ENCODE measurements at regions not wholly inside any gene's neighbourhood (a gene's known extent, or its start where the extent isn't known, plus 50 kb on each side); places are given as distances from the start of the nearest gene placed in this dataset.
A peak's percentile ranks its signal among the peaks of the same experiment; 100 is the strongest.
"Not testable (repeated sequence)": the region's sequence is repeated elsewhere in the genome, so short reads cannot be mapped to it uniquely, and the experiment has no call there.

GRCh38 chrX:101823236-101823635 is 108.6 kb downstream of the ZMAT1 start:
- no peaks in the 10 kb centered on the region for H3K36me3 Mint-ChIP-seq
- Histone ChIP-seq H3K4me1 (ENCODE audit: insufficient read depth, low read length) (no peaks in the 10 kb centered on the region), H3K27me3 (ENCODE audit: insufficient read depth, low read length) (no peaks in the 10 kb centered on the region), H3K9me3 (ENCODE audit: control insufficient read depth in 1 of 2, low read length in 2 of 2) (no peaks in the 10 kb centered on the region), H3K36me3 (ENCODE audit: insufficient read depth, low read length) (no peaks in the 10 kb centered on the region), H3K27ac (ENCODE audit: low read depth, low read length) (no peak overlapping the region), H3K4me3 (ENCODE audit: low read length in 2 of 2) (no peak overlapping the region)
- CTCF ChIA-PET (ENCODE audit: partially characterized antibody), result no interaction called here
- intact Hi-C loops (cut with micrococcal nuclease), result no loop called here
- DNase-seq, result no peak
- peaks cover 0 to 8% of the 10 kb centered on the region in 2 donors for H3K27me3 Mint-ChIP-seq
- H3K27ac Mint-ChIP-seq, result peak overlapping the region in 1 of 7 donors; percentile 29
- H3K4me3 Mint-ChIP-seq, result no peak overlapping the region
- peaks cover 0 to 9% (median under 1%) of the 10 kb centered on the region in 8 donors for H3K9me3 Mint-ChIP-seq
- POLR2A ChIA-PET (ENCODE audit: partially characterized antibody), result no interaction called here
- H3K4me1 Mint-ChIP-seq, result no peaks in the 10 kb centered on the region

GRCh38 chrX:101817739-101818138 is 114.1 kb downstream of the ZMAT1 start:
- intact Hi-C loops (cut with micrococcal nuclease), result not testable (repeated sequence)

GRCh38 chrX:101813200-101813599 is 118.6 kb downstream of the ZMAT1 start:
- ChIA-PET POLR2A (ENCODE audit: partially characterized antibody) (no interaction called here), CTCF (ENCODE audit: partially characterized antibody) (no interaction called here)
- Histone ChIP-seq H3K36me3 (ENCODE audit: insufficient read depth, low read length) (no peaks in the 10 kb centered on the region), H3K4me1 (ENCODE audit: insufficient read depth, low read length) (no peaks in the 10 kb centered on the region), H3K27me3 (ENCODE audit: insufficient read depth, low read length) (no peaks in the 10 kb centered on the region), H3K9me3 (ENCODE audit: control insufficient read depth in 1 of 2, low read length in 2 of 2) (no peaks in the 10 kb centered on the region), H3K4me3 (ENCODE audit: low read length in 2 of 2) (no peak overlapping the region), H3K27ac (ENCODE audit: low read depth, low read length) (no peak overlapping the region)
- H3K4me3 Mint-ChIP-seq, result no peak overlapping the region
- intact Hi-C loops (cut with micrococcal nuclease), result no loop called here
- H3K36me3 Mint-ChIP-seq, result no peaks in the 10 kb centered on the region
- H3K9me3 Mint-ChIP-seq, result peaks cover 0 to 9% (median 2%) of the 10 kb centered on the region in 8 donors
- H3K4me1 Mint-ChIP-seq, result no peaks in the 10 kb centered on the region
- no peak for DNase-seq
- peaks cover 1 to 2% of the 10 kb centered on the region in 2 donors for H3K27me3 Mint-ChIP-seq
- H3K27ac Mint-ChIP-seq, result no peak overlapping the region

More at GRCh38 chrX:101817739-101818138, 114.1 kb downstream of the ZMAT1 start:
- H3K4me1 ChIP-seq (ENCODE audit: insufficient read depth, low read length); CTCF ChIA-PET (ENCODE audit: partially characterized antibody); H3K4me1 Mint-ChIP-seq; H3K36me3 ChIP-seq (ENCODE audit: insufficient read depth, low read length); POLR2A ChIA-PET (ENCODE audit: partially characterized antibody); H3K9me3 ChIP-seq (ENCODE audit: control insufficient read depth in 1 of 2, low read length in 2 of 2); H3K27ac ChIP-seq (ENCODE audit: low read depth, low read length); H3K4me3 Mint-ChIP-seq; H3K36me3 Mint-ChIP-seq; H3K4me3 ChIP-seq (ENCODE audit: low read length in 2 of 2); H3K27me3 ChIP-seq (ENCODE audit: insufficient read depth, low read length); DNase-seq; H3K27ac Mint-ChIP-seq; H3K27me3 Mint-ChIP-seq: not testable (repeated sequence)
- H3K9me3 Mint-ChIP-seq, result peaks cover 0 to 18% (median 5%) of the 10 kb centered on the region in 8 donors

DNA sequence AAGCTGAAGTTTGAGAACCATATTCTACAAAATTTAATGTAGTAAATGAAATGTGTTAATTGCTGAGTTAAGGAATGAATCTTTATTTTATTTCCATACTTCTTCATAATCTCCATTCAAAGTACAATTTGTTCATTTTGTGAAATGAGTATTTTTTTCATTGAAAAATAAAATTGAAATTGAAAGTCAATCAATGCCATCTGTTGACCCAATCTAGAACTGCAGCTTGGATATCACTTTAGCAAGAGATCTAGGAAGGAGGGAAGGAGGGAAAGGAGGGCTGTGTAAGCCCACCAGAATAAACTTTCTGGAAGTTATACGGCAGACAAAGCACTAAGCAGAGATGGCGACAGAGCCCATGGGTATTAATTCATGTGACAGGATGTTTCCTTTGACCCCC is 128.4 kb downstream of the ZMAT1 start:
- DNase-seq, result peak in 2 of 5 donors; percentile 4 to 10
- Histone ChIP-seq H3K4me3 (ENCODE audit: low read length in 2 of 2) (no peak overlapping the region), H3K4me1 (ENCODE audit: insufficient read depth, low read length) (no peaks in the 10 kb centered on the region), H3K27ac (ENCODE audit: low read depth, low read length) (no peak overlapping the region), H3K36me3 (ENCODE audit: insufficient read depth, low read length) (no peaks in the 10 kb centered on the region), H3K27me3 (ENCODE audit: insufficient read depth, low read length) (no peaks in the 10 kb centered on the region), H3K9me3 (ENCODE audit: control insufficient read depth in 1 of 2, low read length in 2 of 2) (no peaks in the 10 kb centered on the region)
- Mint-ChIP-seq H3K4me3 (no peak overlapping the region), H3K36me3 (no peaks in the 10 kb centered on the region), H3K27ac (no peak overlapping the region), H3K9me3 (peaks cover 0 to 2% (median 0%) of the 10 kb centered on the region in 8 donors), H3K4me1 (peaks cover 1 to 9% (median 6%) of the 10 kb centered on the region in 4 donors), H3K27me3 (no peaks in the 10 kb centered on the region)
- ChIA-PET POLR2A (ENCODE audit: partially characterized antibody) (no interaction called here), CTCF (ENCODE audit: partially characterized antibody) (interaction anchor here (1.9 kb wide), 1 partner anchor 197 kb away, joined by 5 read pairs; no protein-coding TSS in a partner anchor)
- intact Hi-C loops (cut with micrococcal nuclease), result loop anchor here (1.0 kb wide), 1 partner anchor 388 kb away; no protein-coding TSS in a partner anchor

- H3K4me3 Mint-ChIP-seq, result peak overlapping the region in 5 of 8 donors; percentile 2 to 69 (median 65)
- Histone ChIP-seq H3K4me3 (ENCODE audit: low read length in 2 of 2) (no peak overlapping the region), H3K9me3 (ENCODE audit: control insufficient read depth in 1 of 2, low read length in 2 of 2) (no peaks in the 10 kb centered on the region), H3K36me3 (ENCODE audit: insufficient read depth, low read length) (no peaks in the 10 kb centered on the region), H3K4me1 (ENCODE audit: insufficient read depth, low read length) (no peaks in the 10 kb centered on the region), H3K27ac (ENCODE audit: low read depth, low read length) (no peak overlapping the region), H3K27me3 (ENCODE audit: insufficient read depth, low read length) (no peaks in the 10 kb centered on the region)
- H3K9me3 Mint-ChIP-seq, result no peaks in the 10 kb centered on the region
- H3K4me1 Mint-ChIP-seq, result peaks cover 1 to 9% (median 6%) of the 10 kb centered on the region in 4 donors
- intact Hi-C loops (cut with micrococcal nuclease), result loop anchor here (1.0 to 5.0 kb wide), 3 partner anchors 131 to 384 kb away; no protein-coding TSS in a partner anchor
- ChIA-PET CTCF (ENCODE audit: partially characterized antibody) (interaction anchor here (0.7 to 1.0 kb wide), 2 partner anchors 202 to 382 kb away, joined by 3 to 6 read pairs; no protein-coding TSS in a partner anchor), POLR2A (ENCODE audit: partially characterized antibody) (no interaction called here)
- peak overlapping the region in 3 of 7 donors; percentile 35 to 54 (median 49) for H3K27ac Mint-ChIP-seq
- peaks cover 0 to 2% of the 10 kb centered on the region in 2 donors for H3K27me3 Mint-ChIP-seq
- H3K36me3 Mint-ChIP-seq, result no peaks in the 10 kb centered on the region
- DNase-seq, result peak; percentile 78 to 87 (median 82)
Measured at GRCh38 chrX:101799387-101799786, 132.4 kb downstream of the ZMAT1 start.

- no peaks in the 10 kb centered on the region for H3K36me3 ChIP-seq (ENCODE audit: insufficient read depth, low read length)
- intact Hi-C loops (cut with micrococcal nuclease), result no loop called here
- no peaks in the 10 kb centered on the region for H3K4me1 ChIP-seq (ENCODE audit: insufficient read depth, low read length)
- H3K9me3 ChIP-seq (ENCODE audit: control insufficient read depth in 1 of 2, low read length in 2 of 2), result no peaks in the 10 kb centered on the region
- peaks cover 0 to 7% of the 10 kb centered on the region in 2 donors for H3K27me3 Mint-ChIP-seq
- H3K4me3 Mint-ChIP-seq, result no peak overlapping the region
- H3K9me3 Mint-ChIP-seq, result peaks cover 0 to 1% (median 0%) of the 10 kb centered on the region in 8 donors
- DNase-seq, result no peak
- no peak overlapping the region for H3K4me3 ChIP-seq (ENCODE audit: low read length in 2 of 2)
- no peaks in the 10 kb centered on the region for H3K27me3 ChIP-seq (ENCODE audit: insufficient read depth, low read length)
- ChIA-PET CTCF (ENCODE audit: partially characterized antibody) (no interaction called here), POLR2A (ENCODE audit: partially characterized antibody) (no interaction called here)
- H3K27ac ChIP-seq (ENCODE audit: low read depth, low read length), result no peak overlapping the region
- no peaks in the 10 kb centered on the region for H3K4me1 Mint-ChIP-seq
- no peak overlapping the region for H3K27ac Mint-ChIP-seq
- H3K36me3 Mint-ChIP-seq, result no peaks in the 10 kb centered on the region
Measured at GRCh38 chrX:101787934-101788333, 128.3 kb upstream of the ARMCX2 start.

DNA sequence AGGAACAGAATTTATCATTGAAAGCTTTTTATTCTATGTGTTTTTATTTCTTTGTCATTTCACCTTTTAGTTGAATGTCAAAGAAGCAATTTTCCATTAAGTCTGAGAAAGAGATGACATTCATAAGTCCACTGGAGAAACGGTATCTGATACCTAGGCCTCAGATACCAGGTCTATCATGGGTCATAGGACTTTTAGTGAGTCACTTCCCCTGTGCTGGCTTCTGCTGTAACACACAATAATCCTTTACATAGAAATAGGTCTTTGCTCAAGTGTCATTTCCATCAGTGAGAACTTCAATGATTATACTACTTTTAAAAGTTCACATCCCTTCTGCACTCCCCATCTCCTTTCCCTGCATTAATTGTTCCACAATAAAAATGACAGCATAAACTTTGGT is 125.5 kb upstream of the ARMCX2 start:
- no peak for DNase-seq
- Histone ChIP-seq H3K4me3 (ENCODE audit: low read length in 2 of 2) (no peak overlapping the region), H3K4me1 (ENCODE audit: insufficient read depth, low read length) (no peaks in the 10 kb centered on the region), H3K27ac (ENCODE audit: low read depth, low read length) (no peak overlapping the region), H3K27me3 (ENCODE audit: insufficient read depth, low read length) (no peaks in the 10 kb centered on the region), H3K36me3 (ENCODE audit: insufficient read depth, low read length) (no peaks in the 10 kb centered on the region), H3K9me3 (ENCODE audit: control insufficient read depth in 1 of 2, low read length in 2 of 2) (no peaks in the 10 kb centered on the region)
- Mint-ChIP-seq H3K4me3 (no peak overlapping the region), H3K4me1 (no peaks in the 10 kb centered on the region), H3K36me3 (no peaks in the 10 kb centered on the region), H3K27ac (no peak overlapping the region), H3K27me3 (no peaks in the 10 kb centered on the region), H3K9me3 (no peaks in the 10 kb centered on the region)
- ChIA-PET POLR2A (ENCODE audit: partially characterized antibody) (no interaction called here), CTCF (ENCODE audit: partially characterized antibody) (no interaction called here)
- intact Hi-C loops (cut with micrococcal nuclease), result no loop called here

GRCh38 chrX:101780421-101780820 is 120.8 kb upstream of the ARMCX2 start:
- H3K4me3 ChIP-seq (ENCODE audit: low read length in 2 of 2); H3K27ac Mint-ChIP-seq; H3K4me1 ChIP-seq (ENCODE audit: insufficient read depth, low read length); CTCF ChIA-PET (ENCODE audit: partially characterized antibody); H3K9me3 Mint-ChIP-seq; H3K4me3 Mint-ChIP-seq; H3K27me3 Mint-ChIP-seq; intact Hi-C loops (cut with micrococcal nuclease); H3K36me3 ChIP-seq (ENCODE audit: insufficient read depth, low read length); H3K36me3 Mint-ChIP-seq; POLR2A ChIA-PET (ENCODE audit: partially characterized antibody); H3K4me1 Mint-ChIP-seq; H3K9me3 ChIP-seq (ENCODE audit: control insufficient read depth in 1 of 2, low read length in 2 of 2); H3K27ac ChIP-seq (ENCODE audit: low read depth, low read length); H3K27me3 ChIP-seq (ENCODE audit: insufficient read depth, low read length); DNase-seq: not testable (repeated sequence)
